ENCODE measurements at regions not wholly inside any gene's neighbourhood (a gene's known extent, or its start where the extent isn't known, plus 50 kb on each side); places are given as distances from the start of the nearest gene placed in this dataset.

GRCh38 chr7:39890411-39890810 is 59.6 kb upstream of the CDK13 start:
- Histone ChIP-seq H3K36me3 (ENCODE audit: insufficient read depth, low read length, poor library complexity, severe bottlenecking) (no peaks in the 10 kb centered on the region), H3K9me3 (ENCODE audit: low read depth, low read length, poor library complexity, severe bottlenecking) (no peaks in the 10 kb centered on the region), H3K4me3 (ENCODE audit: low read depth, low read length, poor library complexity, severe bottlenecking) (no peak overlapping the region), H3K27me3 (replicated peaks; ENCODE audit: insufficient read depth, low read depth, low read length, poor library complexity) (no peaks in the 10 kb centered on the region), H3K27ac (ENCODE audit: low read depth, low read length, poor library complexity, severe bottlenecking) (no peak overlapping the region), H3K4me1 (ENCODE audit: insufficient read depth, low read length, poor library complexity, severe bottlenecking) (no peaks in the 10 kb centered on the region)
- ChIA-PET POLR2A (ENCODE audit: low non-redundant PET) (no interaction called here), CTCF (no interaction called here)
- intact Hi-C loops (cut with micrococcal nuclease; ENCODE audit: unreplicated experiment): no loop called here
- DNase-seq (ENCODE audit: low spot score): no peak
- TF ChIP-seq EZH2 (IDR thresholded peaks at IDR 0.05; ENCODE audit: borderline replicate concordance, low read depth, low read length, poor library complexity, severe bottlenecking) (no peak), CTCF (conservative IDR thresholded peaks at IDR 0.05; ENCODE audit: low read depth, low read length) (no peak)
- BruUV-seq (replicated peaks): no TSS peak

- Histone ChIP-seq H3K4me1 (ENCODE audit: insufficient read depth, low read length, poor library complexity, severe bottlenecking) (peaks cover 3% of the 10 kb centered on the region), H3K4me3 (ENCODE audit: low read depth, low read length, poor library complexity, severe bottlenecking) (no peak overlapping the region), H3K36me3 (ENCODE audit: insufficient read depth, low read length, poor library complexity, severe bottlenecking) (no peaks in the 10 kb centered on the region), H3K27me3 (replicated peaks; ENCODE audit: insufficient read depth, low read depth, low read length, poor library complexity) (no peaks in the 10 kb centered on the region), H3K9me3 (ENCODE audit: low read depth, low read length, poor library complexity, severe bottlenecking) (no peaks in the 10 kb centered on the region), H3K27ac (ENCODE audit: low read depth, low read length, poor library complexity, severe bottlenecking) (no peak overlapping the region)
- CTCF ChIA-PET: interaction anchor here (0.5 to 1.1 kb wide), 2 partner anchors 85 to 311 kb away, joined by 3 to 4 read pairs; no protein-coding TSS in a partner anchor
- TF ChIP-seq EZH2 (IDR thresholded peaks at IDR 0.05; ENCODE audit: borderline replicate concordance, low read depth, low read length, poor library complexity, severe bottlenecking): no peak
- no peak for TF ChIP-seq CTCF (conservative IDR thresholded peaks at IDR 0.05; ENCODE audit: low read depth, low read length)
- intact Hi-C loops (cut with micrococcal nuclease; ENCODE audit: unreplicated experiment): no loop called here
- POLR2A ChIA-PET (ENCODE audit: low non-redundant PET): no interaction called here
- no TSS peak for BruUV-seq (replicated peaks)
- DNase-seq (ENCODE audit: low spot score): no peak
Observed at GRCh38 chr7:39891894-39892293, 58.2 kb upstream of the CDK13 start.

DNA sequence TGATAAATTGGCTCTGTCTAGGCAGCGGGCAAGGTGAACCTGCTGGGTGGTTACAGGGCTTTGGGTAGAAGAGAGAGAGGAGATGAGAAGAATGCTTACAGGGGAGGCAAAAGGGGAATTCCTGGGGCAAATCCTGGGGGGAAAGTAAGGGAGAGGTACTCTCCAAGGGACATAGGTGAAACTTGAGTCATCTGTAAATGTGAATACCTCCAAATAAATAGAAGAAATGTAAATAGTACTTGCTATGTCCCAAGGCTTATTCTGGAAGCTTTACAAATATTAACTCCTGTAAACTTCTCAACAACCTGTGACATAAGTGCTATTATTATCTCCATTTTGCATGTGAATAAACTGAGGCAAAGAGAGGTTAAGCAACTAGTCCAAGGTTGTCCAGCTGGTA is 57.7 kb upstream of the CDK13 start:
- BruUV-seq (replicated peaks): no TSS peak
- H3K4me1 ChIP-seq (ENCODE audit: insufficient read depth, low read length, poor library complexity, severe bottlenecking): peaks cover 4% of the 10 kb centered on the region
- no peak overlapping the region for H3K27ac ChIP-seq (ENCODE audit: low read depth, low read length, poor library complexity, severe bottlenecking)
- TF ChIP-seq EZH2 (IDR thresholded peaks at IDR 0.05; ENCODE audit: borderline replicate concordance, low read depth, low read length, poor library complexity, severe bottlenecking) (no peak), CTCF (conservative IDR thresholded peaks at IDR 0.05; ENCODE audit: low read depth, low read length) (no peak)
- H3K36me3 ChIP-seq (ENCODE audit: insufficient read depth, low read length, poor library complexity, severe bottlenecking): no peaks in the 10 kb centered on the region
- intact Hi-C loops (cut with micrococcal nuclease; ENCODE audit: unreplicated experiment): no loop called here
- no peaks in the 10 kb centered on the region for H3K9me3 ChIP-seq (ENCODE audit: low read depth, low read length, poor library complexity, severe bottlenecking)
- no peak overlapping the region for H3K4me3 ChIP-seq (ENCODE audit: low read depth, low read length, poor library complexity, severe bottlenecking)
- H3K27me3 ChIP-seq (replicated peaks; ENCODE audit: insufficient read depth, low read depth, low read length, poor library complexity): no peaks in the 10 kb centered on the region
- no peak for DNase-seq (ENCODE audit: low spot score)
- POLR2A ChIA-PET (ENCODE audit: low non-redundant PET): no interaction called here
- CTCF ChIA-PET: interaction anchor here (0.5 to 1.1 kb wide), 2 partner anchors 85 to 312 kb away, joined by 3 to 4 read pairs; no protein-coding TSS in a partner anchor
